ENCODE measurements at regions not wholly inside any gene's neighbourhood (a gene's known extent, or its start where the extent isn't known, plus 50 kb on each side); places are given as distances from the start of the nearest gene placed in this dataset.
"Not testable (repeated sequence)": the region's sequence is repeated elsewhere in the genome, so short reads cannot be mapped to it uniquely, and the experiment has no call there.

DNA sequence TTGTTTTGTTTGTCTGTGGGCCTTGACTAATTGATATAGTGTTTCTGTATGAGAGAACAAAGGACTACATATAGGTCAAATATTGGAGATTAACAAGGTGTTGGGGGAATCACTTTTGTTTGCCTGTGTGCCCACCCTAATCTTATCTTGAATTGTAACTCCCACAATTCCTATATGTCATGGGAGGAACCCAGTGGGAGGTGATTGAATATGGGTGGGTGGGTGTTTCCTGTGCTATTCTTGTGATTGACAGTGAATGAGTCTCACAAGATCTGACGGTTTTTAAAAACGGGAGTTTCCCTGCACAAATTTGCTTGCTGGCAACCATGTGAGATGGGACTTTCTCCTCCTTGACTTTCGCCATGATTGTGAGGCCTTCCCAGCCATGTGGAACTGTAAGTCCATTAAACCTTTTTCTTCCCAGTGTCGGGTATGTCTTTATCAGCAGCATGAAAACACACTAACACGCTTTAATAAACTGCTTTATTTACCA lies 64.9 kb upstream of the HSPB3 start:
- no peaks in the 10 kb centered on the region for H3K27me3 ChIP-seq (ENCODE audit: insufficient read depth, low read length, poor library complexity, severe bottlenecking)
- H3F3A ChIP-seq (ENCODE audit: low read depth): no peaks in the 10 kb centered on the region
- H3K4me2 ChIP-seq (ENCODE audit: low read depth, low read length, poor library complexity, severe bottlenecking): no peak overlapping the region
- TF ChIP-seq, protein P1, sequence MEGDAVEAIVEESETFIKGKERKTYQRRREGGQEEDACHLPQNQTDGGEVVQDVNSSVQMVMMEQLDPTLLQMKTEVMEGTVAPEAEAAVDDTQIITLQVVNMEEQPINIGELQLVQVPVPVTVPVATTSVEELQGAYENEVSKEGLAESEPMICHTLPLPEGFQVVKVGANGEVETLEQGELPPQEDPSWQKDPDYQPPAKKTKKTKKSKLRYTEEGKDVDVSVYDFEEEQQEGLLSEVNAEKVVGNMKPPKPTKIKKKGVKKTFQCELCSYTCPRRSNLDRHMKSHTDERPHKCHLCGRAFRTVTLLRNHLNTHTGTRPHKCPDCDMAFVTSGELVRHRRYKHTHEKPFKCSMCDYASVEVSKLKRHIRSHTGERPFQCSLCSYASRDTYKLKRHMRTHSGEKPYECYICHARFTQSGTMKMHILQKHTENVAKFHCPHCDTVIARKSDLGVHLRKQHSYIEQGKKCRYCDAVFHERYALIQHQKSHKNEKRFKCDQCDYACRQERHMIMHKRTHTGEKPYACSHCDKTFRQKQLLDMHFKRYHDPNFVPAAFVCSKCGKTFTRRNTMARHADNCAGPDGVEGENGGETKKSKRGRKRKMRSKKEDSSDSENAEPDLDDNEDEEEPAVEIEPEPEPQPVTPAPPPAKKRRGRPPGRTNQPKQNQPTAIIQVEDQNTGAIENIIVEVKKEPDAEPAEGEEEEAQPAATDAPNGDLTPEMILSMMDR (conservative IDR thresholded peaks at IDR 0.05; ENCODE audit: low read length): no peak
- TF ChIP-seq EZH2phosphoT487 (IDR thresholded peaks at IDR 0.05; ENCODE audit: borderline replicate concordance): no peak
- H3K79me2 ChIP-seq (ENCODE audit: insufficient read depth, low read length): no peaks in the 10 kb centered on the region
- H3K4me1 ChIP-seq (ENCODE audit: insufficient read depth, low read length, poor library complexity, severe bottlenecking): no peaks in the 10 kb centered on the region
- no peak overlapping the region for H3K4me3 ChIP-seq (ENCODE audit: low read length, poor library complexity, severe bottlenecking)
- no peak overlapping the region for H3K9ac ChIP-seq (ENCODE audit: low read depth, low read length, poor library complexity, severe bottlenecking)
- no peaks in the 10 kb centered on the region for H3K9me2 ChIP-seq (replicated peaks; ENCODE audit: low read depth, low read length)
- no peaks in the 10 kb centered on the region for H4K20me1 ChIP-seq (ENCODE audit: insufficient read depth, low read length, poor library complexity, severe bottlenecking)
- H3K9me3 ChIP-seq (ENCODE audit: insufficient read depth, low read depth, low read length): no peaks in the 10 kb centered on the region
- no peak overlapping the region for H2AFZ ChIP-seq (ENCODE audit: low read length)
- no peaks in the 10 kb centered on the region for H3K36me3 ChIP-seq (ENCODE audit: insufficient read depth, low read length)

DNA sequence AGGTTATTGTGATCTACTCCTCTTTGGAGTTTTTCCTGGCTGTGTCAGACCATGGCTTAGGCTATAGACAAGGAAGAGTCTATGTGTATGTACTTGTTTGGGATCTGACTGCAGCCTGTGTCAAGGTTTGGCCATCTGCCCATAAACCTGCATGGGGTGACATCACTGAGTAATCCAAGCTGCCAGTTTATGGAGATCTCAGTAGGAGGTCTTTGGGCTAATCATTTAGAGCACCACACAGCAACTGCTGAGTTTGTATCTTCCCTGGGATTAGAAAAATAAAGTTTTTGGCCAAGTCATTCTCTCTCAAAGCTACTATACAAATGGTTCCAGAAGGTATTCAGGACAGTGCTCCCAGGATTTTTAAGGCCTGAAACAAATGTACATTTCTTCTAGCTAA lies 65.5 kb upstream of the HSPB3 start:
- Histone ChIP-seq H3K9me3 (ENCODE audit: insufficient read depth, low read depth, low read length) (no peaks in the 10 kb centered on the region), H3K4me1 (ENCODE audit: insufficient read depth, low read length, poor library complexity, severe bottlenecking) (no peaks in the 10 kb centered on the region), H3K9me2 (replicated peaks; ENCODE audit: low read depth, low read length) (no peaks in the 10 kb centered on the region), H4K20me1 (ENCODE audit: insufficient read depth, low read length, poor library complexity, severe bottlenecking) (no peaks in the 10 kb centered on the region), H3K36me3 (ENCODE audit: insufficient read depth, low read length) (no peaks in the 10 kb centered on the region), H2AFZ (ENCODE audit: low read length) (no peak overlapping the region), H3K9ac (ENCODE audit: low read depth, low read length, poor library complexity, severe bottlenecking) (no peak overlapping the region), H3K4me2 (ENCODE audit: low read depth, low read length, poor library complexity, severe bottlenecking) (no peak overlapping the region), H3K27me3 (ENCODE audit: insufficient read depth, low read length, poor library complexity, severe bottlenecking) (no peaks in the 10 kb centered on the region), H3F3A (ENCODE audit: low read depth) (no peaks in the 10 kb centered on the region), H3K4me3 (ENCODE audit: low read length, poor library complexity, severe bottlenecking) (no peak overlapping the region), H3K79me2 (ENCODE audit: insufficient read depth, low read length) (no peaks in the 10 kb centered on the region)
- no peak for TF ChIP-seq EZH2phosphoT487 (IDR thresholded peaks at IDR 0.05; ENCODE audit: borderline replicate concordance)
- TF ChIP-seq, protein P1 (conservative IDR thresholded peaks at IDR 0.05; ENCODE audit: low read length): no peak

DNA sequence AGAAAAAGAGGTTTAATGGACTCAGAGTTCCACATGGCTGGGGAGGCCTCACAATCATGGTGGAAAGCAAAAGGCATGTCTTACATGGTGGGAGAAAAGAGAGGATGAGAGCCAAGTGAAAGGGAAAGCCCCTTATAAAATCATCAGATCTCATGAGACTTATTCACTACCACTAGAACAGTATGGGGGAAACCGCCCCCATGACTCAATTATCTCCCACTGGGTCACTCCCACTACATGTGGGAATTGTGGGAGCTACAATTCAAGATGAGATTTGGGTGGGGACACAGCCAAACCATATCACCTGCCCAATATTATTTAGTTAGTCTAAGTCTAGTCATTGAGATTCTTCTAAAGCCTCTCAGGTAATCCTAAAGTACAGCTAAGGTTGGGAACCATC lies 66.1 kb upstream of the HSPB3 start:
- H4K20me1 ChIP-seq (ENCODE audit: insufficient read depth, low read length, poor library complexity, severe bottlenecking); H3K4me1 ChIP-seq (ENCODE audit: insufficient read depth, low read length, poor library complexity, severe bottlenecking); H3K79me2 ChIP-seq (ENCODE audit: insufficient read depth, low read length); H3K9ac ChIP-seq (ENCODE audit: low read depth, low read length, poor library complexity, severe bottlenecking); H3F3A ChIP-seq (ENCODE audit: low read depth); H3K4me3 ChIP-seq (ENCODE audit: low read length, poor library complexity, severe bottlenecking); H2AFZ ChIP-seq (ENCODE audit: low read length); H3K4me2 ChIP-seq (ENCODE audit: low read depth, low read length, poor library complexity, severe bottlenecking); H3K9me3 ChIP-seq (ENCODE audit: insufficient read depth, low read depth, low read length); H3K36me3 ChIP-seq (ENCODE audit: insufficient read depth, low read length); H3K27me3 ChIP-seq (ENCODE audit: insufficient read depth, low read length, poor library complexity, severe bottlenecking); H3K9me2 ChIP-seq (replicated peaks; ENCODE audit: low read depth, low read length): not testable (repeated sequence)

DNA sequence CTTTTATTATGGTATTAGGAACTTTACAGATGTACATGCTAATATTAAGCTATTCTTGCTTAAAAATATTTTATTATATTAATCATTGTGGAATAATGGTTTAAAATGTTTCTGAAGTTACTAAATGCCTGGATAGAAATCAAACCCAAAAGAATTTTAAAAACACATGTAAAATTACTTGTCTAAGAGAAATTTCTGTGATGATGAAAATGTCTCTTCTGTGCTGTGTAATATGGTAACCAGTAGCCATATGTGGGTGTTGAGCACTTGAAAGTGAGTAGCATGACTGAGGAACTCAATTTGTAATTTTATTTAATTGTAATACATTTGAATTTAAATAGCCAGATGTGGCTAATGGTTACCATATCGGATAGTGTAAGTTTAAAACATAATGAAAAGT lies 66.7 kb upstream of the HSPB3 start:
- H3K79me2 ChIP-seq (ENCODE audit: insufficient read depth, low read length): no peaks in the 10 kb centered on the region
- no peak for TF ChIP-seq EZH2phosphoT487 (IDR thresholded peaks at IDR 0.05; ENCODE audit: borderline replicate concordance)
- TF ChIP-seq, protein P1 (conservative IDR thresholded peaks at IDR 0.05; ENCODE audit: low read length): no peak
- H3K27me3 ChIP-seq (ENCODE audit: insufficient read depth, low read length, poor library complexity, severe bottlenecking): no peaks in the 10 kb centered on the region
- no peak overlapping the region for H3K4me3 ChIP-seq (ENCODE audit: low read length, poor library complexity, severe bottlenecking)
- no peaks in the 10 kb centered on the region for H3K9me2 ChIP-seq (replicated peaks; ENCODE audit: low read depth, low read length)
- H3K4me1 ChIP-seq (ENCODE audit: insufficient read depth, low read length, poor library complexity, severe bottlenecking): no peaks in the 10 kb centered on the region
- no peaks in the 10 kb centered on the region for H3F3A ChIP-seq (ENCODE audit: low read depth)
- H3K9me3 ChIP-seq (ENCODE audit: insufficient read depth, low read depth, low read length): no peaks in the 10 kb centered on the region
- no peak overlapping the region for H2AFZ ChIP-seq (ENCODE audit: low read length)
- no peak overlapping the region for H3K9ac ChIP-seq (ENCODE audit: low read depth, low read length, poor library complexity, severe bottlenecking)
- H3K4me2 ChIP-seq (ENCODE audit: low read depth, low read length, poor library complexity, severe bottlenecking): no peak overlapping the region
- H3K36me3 ChIP-seq (ENCODE audit: insufficient read depth, low read length): no peaks in the 10 kb centered on the region
- no peaks in the 10 kb centered on the region for H4K20me1 ChIP-seq (ENCODE audit: insufficient read depth, low read length, poor library complexity, severe bottlenecking)
